GM12891 (cell line): ENCODE measurements at regions not wholly inside any gene's neighbourhood (a gene's known extent, or its start where the extent isn't known, plus 50 kb on each side); places are given as distances from the start of the nearest gene placed in this dataset.

ENCODE experiments used
- DNase-seq: peaks from one replicate; pipeline ENCODE4 v3.0.0; 2011; ENCODE audit warnings: low spot score; ENCODE audit not compliant: insufficient read length
- FAIRE-seq: peaks from 2 replicates; lab custom pipeline; 2011; peaks lifted over from hg19 to GRCh38; lab: Jason Lieb, UNC
- PAX5 ChIP-seq: IDR thresholded peaks from 2 replicates; pipeline ENCODE4 v1.6.1; 2011; ENCODE audit warnings: low read length, moderate library complexity, mild to moderate bottlenecking; ENCODE audit not compliant: insufficient read depth, severe bottlenecking
- POLR2A ChIP-seq: IDR thresholded peaks from 2 replicates; pipeline ENCODE4 v1.6.1; 2011; ENCODE audit warnings: low read depth, low read length, control low read depth
- POLR2AphosphoS5 ChIP-seq: IDR thresholded peaks from 2 replicates; pipeline ENCODE4 v1.6.1; 2011; ENCODE audit warnings: low read depth, low read length, control low read depth
- POU2F2 ChIP-seq: IDR thresholded peaks from 2 replicates; pipeline ENCODE4 v1.6.1; 2011; ENCODE audit warnings: low read depth, mild to moderate bottlenecking, control low read depth, low read length, moderate library complexity
- SPI1 ChIP-seq: IDR thresholded peaks from 2 replicates; pipeline ENCODE4 v1.6.1; 2011; ENCODE audit warnings: low read depth, low read length, control low read depth
- TAF1 ChIP-seq: IDR thresholded peaks from 2 replicates; pipeline ENCODE4 v1.6.1; 2011; ENCODE audit warnings: low read depth, low read length, control low read depth

DNA sequence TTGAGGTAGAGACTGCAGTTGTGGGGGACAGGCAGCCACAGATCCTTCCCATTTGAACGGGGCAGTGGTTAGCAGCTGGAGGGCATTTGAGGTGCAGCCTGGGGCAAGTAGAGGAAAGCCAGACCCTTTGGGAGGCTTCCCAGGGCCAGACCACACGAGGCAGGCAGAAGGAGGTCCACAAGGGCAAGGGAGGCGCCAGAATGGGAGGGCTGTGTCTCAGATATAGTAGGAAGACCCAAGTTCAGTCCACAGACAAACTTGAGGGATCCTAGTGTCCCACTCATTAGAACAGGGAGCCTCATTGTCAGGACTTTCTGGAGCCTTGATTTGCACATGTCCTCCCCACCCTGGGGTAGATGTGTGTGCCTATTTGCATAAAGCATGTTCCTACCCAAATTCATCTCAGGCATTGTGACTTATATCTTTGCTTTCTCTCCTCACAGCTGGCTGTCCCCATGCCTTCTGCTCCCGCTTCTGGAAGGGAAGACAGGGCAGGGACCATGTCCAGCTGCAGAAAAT is 166.0 kb downstream of the VEGFA start:
- TF ChIP-seq POLR2AphosphoS5 (no peak), PAX5 (no peak), SPI1 (no peak)
- DNase-seq (no peak), FAIRE-seq (no peak)

GRCh38 chr6:43934803-43935602 is 165.0 kb downstream of the VEGFA start:
- FAIRE-seq (no peak), DNase-seq (no peak)
- TF ChIP-seq PAX5 (no peak), TAF1 (no peak), POU2F2 (no peak), POLR2AphosphoS5 (no peak)

- DNase-seq (no peak), FAIRE-seq (no peak)
- TF ChIP-seq PAX5 (no peak), SPI1 (peak; percentile 44; the same call in 1 of the 2 replicates)
Measured at GRCh38 chr6:43934183-43934802, 164.3 kb downstream of the VEGFA start.

- FAIRE-seq (no peak), DNase-seq (no peak)
- TF ChIP-seq POLR2A (no peak), PAX5 (no peak), POLR2AphosphoS5 (no peak), SPI1 (no peak), TAF1 (no peak), POU2F2 (no peak)
Measured at GRCh38 chr6:43933148-43933885, 163.3 kb downstream of the VEGFA start.

- TF ChIP-seq TAF1, result no peak
- TF ChIP-seq POLR2AphosphoS5, result no peak
- TF ChIP-seq PAX5, result no peak
- TF ChIP-seq SPI1, result no peak
- no peak for TF ChIP-seq POLR2A
- TF ChIP-seq POU2F2, result no peak
- no peak for DNase-seq
- no peak for FAIRE-seq
Measured at GRCh38 chr6:43932259-43933147, 162.5 kb downstream of the VEGFA start.

- no peak for TF ChIP-seq PAX5
- TF ChIP-seq POU2F2, result no peak
- no peak for TF ChIP-seq POLR2A
- TF ChIP-seq TAF1, result no peak
- TF ChIP-seq POLR2AphosphoS5, result no peak
- TF ChIP-seq SPI1, result no peak
- FAIRE-seq (no peak), DNase-seq (no peak)
Measured at GRCh38 chr6:43931201-43931600, 161.2 kb downstream of the VEGFA start.

DNA sequence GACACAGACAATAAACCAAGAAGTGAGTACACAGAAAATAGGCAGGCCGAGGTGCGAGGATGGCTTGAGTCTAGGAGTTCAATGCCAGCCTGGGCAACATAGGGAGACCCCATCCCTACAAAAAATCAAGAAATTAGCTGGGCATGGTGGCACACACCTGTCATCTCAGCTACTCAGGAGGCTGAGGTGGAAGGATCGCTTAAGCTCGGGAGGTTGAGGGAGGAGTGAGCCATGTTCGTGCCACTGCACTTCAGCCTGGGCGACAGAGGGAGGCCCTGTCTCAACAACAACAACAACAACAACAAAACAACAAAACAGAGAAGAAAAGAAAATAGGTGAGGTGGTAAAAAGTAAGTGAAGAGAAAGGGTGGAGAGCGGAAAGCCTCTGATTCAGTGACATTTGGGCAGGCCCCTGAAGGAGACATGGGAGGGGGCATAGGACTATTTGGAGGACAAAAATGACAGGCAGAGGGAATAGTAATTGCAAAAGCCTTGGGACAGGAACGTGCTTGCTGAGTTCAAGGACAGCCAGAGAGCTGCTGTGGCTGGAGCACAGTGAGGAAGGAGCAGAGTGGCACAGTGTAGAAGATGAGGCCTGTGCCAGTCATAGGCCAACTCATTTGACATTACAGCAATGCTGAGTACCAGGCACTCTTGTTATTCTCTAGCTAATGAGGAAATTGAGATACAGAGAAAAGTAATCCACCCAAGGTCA is 160.6 kb downstream of the VEGFA start:
- FAIRE-seq (no peak), DNase-seq (no peak)
- no peak for TF ChIP-seq PAX5
- no peak for TF ChIP-seq POLR2A
- TF ChIP-seq POU2F2, result no peak
- TF ChIP-seq SPI1, result no peak

DNA sequence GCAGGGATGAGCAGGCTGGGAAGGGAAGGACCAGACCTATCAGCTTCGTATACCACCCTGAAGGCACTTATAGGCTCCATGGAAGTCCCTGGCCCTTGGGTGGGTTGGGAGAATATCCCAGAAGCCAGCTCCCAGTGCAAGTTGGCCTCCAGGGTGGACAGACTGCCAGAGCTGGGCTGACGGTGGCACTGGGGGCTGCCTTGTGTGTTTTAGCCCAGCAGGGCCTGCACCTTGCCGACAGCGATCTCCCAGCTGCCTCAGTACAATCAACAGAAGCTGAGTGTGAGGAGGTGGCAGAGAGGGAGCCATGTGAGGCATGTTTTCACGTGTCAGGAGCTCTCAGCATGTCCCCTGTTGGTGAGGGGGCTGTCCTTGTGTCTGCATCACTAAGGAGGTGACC is 159.5 kb downstream of the VEGFA start:
- DNase-seq (no peak), FAIRE-seq (no peak)
- TF ChIP-seq TAF1, result no peak
- TF ChIP-seq POLR2A, result no peak
- TF ChIP-seq POU2F2, result no peak
- no peak for TF ChIP-seq POLR2AphosphoS5
- TF ChIP-seq PAX5, result no peak

DNA sequence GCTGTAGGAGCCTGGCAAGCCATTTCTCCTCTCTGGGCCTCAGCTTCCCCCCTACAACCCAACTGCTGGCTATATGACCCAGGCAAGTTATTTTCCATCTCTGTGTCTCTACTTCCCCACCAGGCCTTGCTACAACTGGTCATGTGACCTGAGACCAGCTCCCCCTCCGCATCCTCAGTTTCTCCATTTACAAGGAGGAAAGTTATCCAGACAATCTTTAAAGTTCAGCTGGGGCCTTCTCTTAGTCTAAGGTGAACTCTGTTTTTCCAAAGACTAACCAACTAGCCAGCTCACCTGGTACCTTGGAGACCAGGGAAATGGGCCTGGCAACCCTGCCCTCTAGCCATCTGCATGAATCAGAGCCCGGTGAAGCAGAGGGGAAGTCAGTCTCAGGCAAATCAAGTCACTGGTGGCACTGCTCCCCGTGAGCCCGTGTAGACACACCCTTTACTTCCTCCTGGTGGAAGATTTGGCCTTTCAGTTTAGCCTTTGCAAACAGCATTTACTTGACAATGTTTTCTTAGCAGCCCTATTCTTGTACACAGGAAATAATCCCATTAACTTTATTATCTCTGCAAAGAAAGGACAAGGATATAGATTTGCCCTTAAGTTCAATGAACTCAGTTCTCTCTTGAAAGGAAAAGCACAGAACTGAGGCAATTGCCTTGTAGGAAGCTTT is 157.7 kb downstream of the VEGFA start:
- FAIRE-seq (no peak), DNase-seq (no peak)
- TF ChIP-seq POLR2A, result no peak
- TF ChIP-seq PAX5, result no peak
- TF ChIP-seq POLR2AphosphoS5, result no peak
- TF ChIP-seq TAF1, result no peak
- TF ChIP-seq SPI1, result no peak
